Fibroblast of villous mesenchyme (primary cell): ENCODE measurements at regions not wholly inside any gene's neighbourhood (a gene's known extent, or its start where the extent isn't known, plus 50 kb on each side); places are given as distances from the start of the nearest gene placed in this dataset.
A peak's percentile ranks its signal among the peaks of the same experiment; 100 is the strongest.

Source experiments
- DNase-seq: peaks from one replicate; pipeline ENCODE4 v3.0.0-alpha.2; 2010; ENCODE audit warnings: low read depth
- H3K4me3 ChIP-seq: 2 replicates; pipeline ENCODE4 v1.5.1; 2011; ENCODE audit warnings: low read depth, mild to moderate bottlenecking, low read length
- TF ChIP-seq, protein P1 (sequence below): IDR thresholded peaks from 2 replicates; pipeline ENCODE4 v1.5.1; 2012; ENCODE audit warnings: low read depth, mild to moderate bottlenecking, low read length; ENCODE audit not compliant: insufficient read depth

DNA sequence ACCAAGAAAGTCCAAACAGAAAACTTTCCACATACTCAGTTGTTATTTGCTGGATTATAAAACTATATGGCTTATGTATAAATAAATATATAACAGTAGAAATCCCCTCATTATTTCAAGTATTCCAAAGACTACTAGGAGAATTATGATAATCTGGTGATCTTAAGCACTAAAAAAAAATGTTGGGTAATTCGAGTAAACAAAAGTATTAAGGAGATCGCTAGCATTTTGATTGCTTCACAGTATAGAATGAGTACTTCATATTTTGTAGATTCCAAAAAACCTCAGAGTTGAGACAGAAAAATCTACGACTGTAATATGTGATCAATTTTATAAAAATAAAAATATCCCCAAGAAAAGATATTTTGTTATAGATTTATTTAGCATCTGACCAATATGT, 236.4 kb upstream of the TENT5A start:
- TF ChIP-seq, protein P1, sequence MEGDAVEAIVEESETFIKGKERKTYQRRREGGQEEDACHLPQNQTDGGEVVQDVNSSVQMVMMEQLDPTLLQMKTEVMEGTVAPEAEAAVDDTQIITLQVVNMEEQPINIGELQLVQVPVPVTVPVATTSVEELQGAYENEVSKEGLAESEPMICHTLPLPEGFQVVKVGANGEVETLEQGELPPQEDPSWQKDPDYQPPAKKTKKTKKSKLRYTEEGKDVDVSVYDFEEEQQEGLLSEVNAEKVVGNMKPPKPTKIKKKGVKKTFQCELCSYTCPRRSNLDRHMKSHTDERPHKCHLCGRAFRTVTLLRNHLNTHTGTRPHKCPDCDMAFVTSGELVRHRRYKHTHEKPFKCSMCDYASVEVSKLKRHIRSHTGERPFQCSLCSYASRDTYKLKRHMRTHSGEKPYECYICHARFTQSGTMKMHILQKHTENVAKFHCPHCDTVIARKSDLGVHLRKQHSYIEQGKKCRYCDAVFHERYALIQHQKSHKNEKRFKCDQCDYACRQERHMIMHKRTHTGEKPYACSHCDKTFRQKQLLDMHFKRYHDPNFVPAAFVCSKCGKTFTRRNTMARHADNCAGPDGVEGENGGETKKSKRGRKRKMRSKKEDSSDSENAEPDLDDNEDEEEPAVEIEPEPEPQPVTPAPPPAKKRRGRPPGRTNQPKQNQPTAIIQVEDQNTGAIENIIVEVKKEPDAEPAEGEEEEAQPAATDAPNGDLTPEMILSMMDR: no peak
- H3K4me3 ChIP-seq: no peak overlapping the region
- peak; percentile 60 for DNase-seq

DNA sequence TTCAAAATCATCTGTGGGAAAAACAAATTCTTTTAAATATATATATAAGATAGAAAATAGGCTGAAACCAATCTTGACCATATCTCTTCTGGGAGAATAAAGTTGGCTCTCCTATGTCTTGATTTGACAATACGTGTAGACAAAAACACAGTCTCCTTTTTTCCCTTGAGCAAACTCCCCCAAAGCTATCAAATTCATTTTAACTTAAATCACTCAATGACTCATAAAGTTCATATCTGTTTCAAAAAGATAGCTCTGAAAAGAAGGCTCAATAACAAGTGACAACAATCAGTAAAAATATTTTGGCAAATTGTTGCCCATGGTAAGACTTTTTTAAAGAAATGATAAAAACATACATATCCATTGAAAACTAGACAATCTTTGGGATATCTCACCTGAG, 236.0 kb upstream of the TENT5A start:
- no peak overlapping the region for H3K4me3 ChIP-seq
- no peak for DNase-seq
- TF ChIP-seq, protein P1: no peak

DNA sequence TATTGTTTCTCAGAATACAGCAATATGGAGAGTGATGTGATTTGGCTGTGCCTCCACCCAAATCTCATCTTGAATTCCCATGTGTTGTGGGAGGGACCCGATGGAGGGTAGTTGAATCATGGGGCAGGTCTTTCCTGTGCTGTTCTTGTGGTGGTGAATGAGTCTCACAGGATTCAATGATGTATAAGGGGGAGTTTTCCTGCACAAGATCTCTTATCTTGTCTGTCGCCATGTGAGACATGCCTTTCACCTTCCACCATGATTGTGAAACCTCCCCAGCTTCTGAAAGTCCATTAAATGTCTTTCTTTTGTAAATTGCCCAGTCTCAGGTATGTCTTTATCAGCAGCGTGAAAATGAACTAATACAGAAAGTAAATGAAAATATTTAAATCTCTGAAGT, 234.8 kb upstream of the TENT5A start:
- TF ChIP-seq, protein P1: no peak

DNA sequence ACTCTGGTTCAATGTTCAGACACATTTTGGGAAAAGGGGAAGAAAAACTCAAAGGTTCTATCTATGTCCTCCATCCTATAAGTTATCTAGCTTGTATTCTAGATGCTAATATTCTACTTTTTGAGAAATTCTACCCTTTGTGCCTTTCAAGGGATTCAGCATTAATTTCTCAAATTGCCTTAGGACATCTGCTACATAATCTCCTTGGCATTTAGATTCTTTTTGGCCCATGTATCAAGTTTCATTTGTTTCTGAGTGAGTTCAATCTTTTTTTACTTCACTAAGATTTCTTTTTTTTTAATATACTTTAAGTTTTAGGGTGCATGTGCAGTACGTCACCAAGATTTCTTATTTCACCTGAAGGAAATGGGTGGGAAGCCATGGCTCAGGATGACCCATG, 232.7 kb upstream of the TENT5A start:
- DNase-seq: no peak
- H3K4me3 ChIP-seq: no peak overlapping the region
- TF ChIP-seq, protein P1: no peak

More for the DNA sequence above, 234.8 kb upstream of the TENT5A start:
- H3K4me3 ChIP-seq: no peak overlapping the region
- DNase-seq: no peak

DNA sequence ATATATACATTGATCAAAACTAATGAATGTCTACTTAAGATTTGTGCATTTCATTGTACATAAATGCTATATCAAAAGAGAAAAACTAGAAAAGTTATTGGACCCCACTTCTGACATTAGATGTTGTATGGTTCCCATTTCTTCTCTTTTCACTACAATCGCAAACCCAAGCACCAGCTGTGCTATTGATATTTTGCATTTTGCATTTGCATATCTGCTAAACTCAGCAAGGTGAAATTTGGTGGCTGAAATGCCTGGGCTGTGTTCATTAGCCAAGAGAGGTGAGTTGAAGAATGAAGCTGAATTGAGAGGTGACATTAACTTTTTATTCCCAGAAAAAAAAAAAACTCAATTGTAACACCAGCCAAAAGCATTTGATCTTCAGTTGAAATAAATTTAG, 232.1 kb upstream of the TENT5A start:
- TF ChIP-seq, protein P1: no peak

DNA sequence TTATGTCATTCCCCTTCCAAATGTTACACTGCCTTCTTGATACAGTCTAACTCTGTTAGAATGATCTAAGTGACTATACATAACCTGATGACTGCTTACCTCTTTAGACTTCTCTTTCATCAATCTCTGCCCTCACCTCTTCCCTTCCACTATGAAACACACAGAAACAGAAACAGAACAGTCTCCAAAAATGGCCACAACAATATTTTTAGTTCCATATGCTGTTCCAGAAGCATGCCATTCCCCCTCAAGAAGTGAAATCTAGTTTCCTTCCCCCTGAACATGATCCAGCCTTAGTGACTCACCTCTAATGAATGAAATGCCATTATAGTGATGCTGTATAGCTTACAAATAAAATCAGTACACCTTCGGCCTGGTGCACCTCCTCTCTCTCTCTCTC, 229.3 kb upstream of the TENT5A start:
- peak; percentile 34 for DNase-seq
- TF ChIP-seq, protein P1: no peak
- no peak overlapping the region for H3K4me3 ChIP-seq

More for the DNA sequence above, 232.1 kb upstream of the TENT5A start:
- DNase-seq: no peak
- no peak overlapping the region for H3K4me3 ChIP-seq

DNA sequence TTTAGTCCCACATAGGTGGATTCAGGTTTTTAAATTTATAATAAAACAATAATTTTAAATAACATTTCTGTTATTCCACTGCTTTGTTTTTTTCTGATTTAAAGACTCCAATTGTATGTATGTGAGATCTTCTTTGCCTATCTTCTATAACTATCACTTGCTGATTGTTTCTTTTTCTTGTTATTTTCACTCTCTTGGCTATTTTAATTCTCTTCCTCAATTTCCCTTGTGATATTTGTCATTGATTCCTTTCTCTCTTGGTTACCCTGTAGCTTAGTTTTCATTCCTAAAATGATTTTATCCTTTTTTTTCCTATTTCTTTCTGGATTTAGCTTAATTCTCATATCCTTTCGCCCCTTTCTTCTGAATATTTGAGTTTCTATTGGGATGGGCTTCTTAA, 227.3 kb upstream of the TENT5A start:
- TF ChIP-seq, protein P1: no peak
- no peak overlapping the region for H3K4me3 ChIP-seq
- DNase-seq: no peak
